CD14-positive monocyte (primary cell): ENCODE measurements at regions not wholly inside any gene's neighbourhood (a gene's known extent, or its start where the extent isn't known, plus 50 kb on each side); places are given as distances from the start of the nearest gene placed in this dataset.

Experiments
- DNase-seq, 3 donors: peaks; one replicate each; pipeline ENCODE4 v3.0.0-alpha.2; 2011 to 2022
- H2AFZ ChIP-seq: 2 replicates; pipeline ENCODE4 v1.6.0; 2012; ENCODE audit warnings: mild to moderate bottlenecking, low read depth, low read length, inconsistent platforms; ENCODE audit not compliant: insufficient read depth, poor library complexity, severe bottlenecking
- H3K27ac ChIP-seq, 2 donors: 1 replicate in 1 of 2; 2 replicates in 1 of 2; pipeline ENCODE4 v1.5.1; 2012 to 2013; ENCODE audit warnings: low read length in 2 of 2, control low read depth in 1 of 2, inconsistent platforms in 1 of 2, low read depth in 1 of 2, mild to moderate bottlenecking in 1 of 2
- H3K27me3 ChIP-seq, 2 donors: one replicate each; pipeline versions ENCODE4 v1.6.0 to v1.6.1; 2011 to 2013; ENCODE audit warnings: low read length in 2 of 2; ENCODE audit not compliant: control insufficient read depth in 2 of 2, insufficient read depth in 2 of 2
- H3K36me3 ChIP-seq, 2 donors: replicated peaks in 1 of 2; 1 replicate in 1 of 2; 2 replicates in 1 of 2; pipeline versions ENCODE4 v1.5.1 to v1.6.1; 2012 to 2013; ENCODE audit warnings: low read length in 2 of 2, control low read depth in 1 of 2, inconsistent platforms in 1 of 2, mild to moderate bottlenecking in 1 of 2; ENCODE audit not compliant: insufficient read depth in 2 of 2, control insufficient read depth in 1 of 2
- H3K4me1 ChIP-seq, 2 donors: 1 replicate in 1 of 2; 2 replicates in 1 of 2; pipeline versions ENCODE4 v1.5.1 to v1.6.1; 2012 to 2013; ENCODE audit warnings: low read length in 2 of 2, control low read depth in 1 of 2, inconsistent platforms in 1 of 2, mild to moderate bottlenecking in 1 of 2, moderate library complexity in 1 of 2; ENCODE audit not compliant: insufficient read depth in 2 of 2, control insufficient read depth in 1 of 2
- H3K4me2 ChIP-seq: replicated peaks from 2 replicates; pipeline ENCODE3; 2012; ENCODE audit warnings: low read length, moderate library complexity, mild to moderate bottlenecking; ENCODE audit not compliant: poor library complexity, severe bottlenecking; ENCODE audit errors: extremely low read depth
- H3K4me3 ChIP-seq, 3 experiments: fragments of 200-600 bp in 1 of 3; sonication (generic) in 1 of 3; replicated peaks in 1 of 3; 1 replicate in 2 of 3; 2 replicates in 1 of 3; pipeline ENCODE4 v1.5.1; 2011 to 2013; ENCODE audit warnings: low read length in 3 of 3, mild to moderate bottlenecking in 3 of 3, control low read depth in 2 of 3, low read depth in 2 of 3, inconsistent platforms in 1 of 3, moderate library complexity in 1 of 3
- H3K79me2 ChIP-seq: 2 replicates; pipeline ENCODE4 v1.6.0; 2012; ENCODE audit warnings: mild to moderate bottlenecking, control low read depth, inconsistent platforms, low read length, moderate library complexity; ENCODE audit not compliant: insufficient read depth
- H3K9ac ChIP-seq: 2 replicates; pipeline ENCODE4 v1.6.0; 2017; ENCODE audit warnings: low read length, mild to moderate bottlenecking; ENCODE audit not compliant: insufficient read depth, poor library complexity, severe bottlenecking
- H3K9me3 ChIP-seq, 2 donors: replicated peaks in 1 of 2; 1 replicate in 1 of 2; 2 replicates in 1 of 2; pipeline versions ENCODE4 v1.5.1 to v1.6.1; 2012 to 2013; ENCODE audit warnings: low read length in 2 of 2, control low read depth in 1 of 2; ENCODE audit not compliant: control insufficient read depth in 1 of 2, insufficient read depth in 1 of 2
- H4K20me1 ChIP-seq: 2 replicates; pipeline ENCODE4 v1.6.0; 2012; ENCODE audit warnings: mild to moderate bottlenecking, low read length, control low read depth, moderate library complexity; ENCODE audit not compliant: insufficient read depth
- H3K27ac Mint-ChIP-seq, 7 donors: one replicate each; pipeline ENCODE4 v1.8.0; 2020; ENCODE audit warnings: mild to moderate bottlenecking in 7 of 7, mixed read lengths in 7 of 7, moderate library complexity in 6 of 7, inconsistent platforms in 2 of 7
- H3K27me3 Mint-ChIP-seq, 3 donors: one replicate each; pipeline ENCODE4 v1.8.0; 2021 to 2022; ENCODE audit warnings: low read depth in 3 of 3, mild to moderate bottlenecking in 3 of 3, mixed read lengths in 3 of 3, moderate library complexity in 3 of 3, inconsistent platforms in 1 of 3
- H3K36me3 Mint-ChIP-seq, 2 donors: one replicate each; pipeline ENCODE4 v1.8.0; 2020; ENCODE audit warnings: mixed read lengths in 2 of 2, inconsistent platforms in 1 of 2, mild to moderate bottlenecking in 1 of 2
- H3K4me1 Mint-ChIP-seq: one replicate; pipeline ENCODE4 v1.8.0; 2020; ENCODE audit warnings: mild to moderate bottlenecking, mixed read lengths
- H3K4me3 Mint-ChIP-seq, 2 donors: one replicate each; pipeline ENCODE4 v1.8.0; 2020; ENCODE audit warnings: mild to moderate bottlenecking in 2 of 2, mixed read lengths in 2 of 2, moderate library complexity in 1 of 2
- H3K9me3 Mint-ChIP-seq, 7 donors: one replicate each; pipeline ENCODE4 v1.8.0; 2020 to 2022; ENCODE audit warnings: mixed read lengths in 7 of 7, mild to moderate bottlenecking in 6 of 7, moderate library complexity in 6 of 7, inconsistent platforms in 2 of 7
- CTCF ChIP-seq: fragments of 200-600 bp; IDR thresholded peaks from one replicate; pipeline ENCODE4 v1.8.0; 2022; ENCODE audit warnings: antibody characterized with exemption, mild to moderate bottlenecking
- WGBS: methylation state at CpG from one replicate; pipeline ENCODE4 v1.1.5; 2013; ENCODE audit warnings: missing lambda C conversion rate; ENCODE audit not compliant: insufficient coverage; 5-methylcytosine and 5-hydroxymethylcytosine counted together
- intact Hi-C, 2 donors: fragments of 100-400 bp; cut with micrococcal nuclease; formaldehyde crosslinking; loops; one replicate each; pipeline versions ENCODE4 v1.15.0 to v1.15.1; 2023

- Histone ChIP-seq H3K27ac (no peak overlapping the region), H3K27me3 (no peaks in the 10 kb centered on the region), H3K4me1 (no peaks in the 10 kb centered on the region), H3K79me2 (no peaks in the 10 kb centered on the region), H3K36me3 (no peaks in the 10 kb centered on the region), H3K4me2 (no peak overlapping the region), H2AFZ (no peak overlapping the region), H3K9ac (no peak overlapping the region), H4K20me1 (no peaks in the 10 kb centered on the region), H3K4me3 (no peak overlapping the region), H3K9me3 (peaks cover 6 to 14% of the 10 kb centered on the region in 2 donors)
- H3K4me3 Mint-ChIP-seq, result no peak overlapping the region
- no peaks in the 10 kb centered on the region for H3K4me1 Mint-ChIP-seq
- peaks cover 2 to 25% (median 12%) of the 10 kb centered on the region in 7 donors for H3K9me3 Mint-ChIP-seq
- no peaks in the 10 kb centered on the region for H3K36me3 Mint-ChIP-seq
- H3K27ac Mint-ChIP-seq, result no peak overlapping the region
- no CpG with 5 or more reads among the region's 4 CpGs for WGBS
- no peaks in the 10 kb centered on the region for H3K27me3 Mint-ChIP-seq
- TF ChIP-seq CTCF, result no peak
- intact Hi-C loops, result no loop called here
- no peak for DNase-seq
Measured at GRCh38 chr4:71866212-71866885, 82.5 kb upstream of the GC start.

DNA sequence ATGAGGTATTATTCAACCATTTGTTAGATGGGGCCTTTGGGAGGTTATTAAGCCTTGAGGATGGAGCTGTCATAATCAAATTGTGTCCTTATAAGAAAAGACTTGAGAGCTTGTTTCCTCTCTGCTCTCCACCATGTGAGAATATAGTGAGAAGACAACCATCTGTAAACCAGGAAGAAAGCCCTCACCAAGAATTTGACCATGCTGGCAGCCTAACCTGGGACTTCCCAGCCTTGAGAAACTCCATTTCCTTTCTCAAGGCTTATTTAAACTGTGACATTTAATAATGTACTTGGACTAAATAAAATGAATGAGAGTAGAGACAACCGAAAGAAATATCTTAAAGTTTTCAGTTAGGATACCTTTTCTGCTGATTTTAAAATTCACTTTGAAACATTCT lies 83.7 kb upstream of the GC start:
- no peak for DNase-seq
- no CpG with 5 or more reads among the region's 1 CpG for WGBS
- Histone ChIP-seq H3K79me2 (no peaks in the 10 kb centered on the region), H3K9me3 (peaks cover 5 to 12% of the 10 kb centered on the region in 2 donors), H4K20me1 (no peaks in the 10 kb centered on the region), H3K27ac (no peak overlapping the region), H3K4me2 (no peak overlapping the region), H3K4me3 (no peak overlapping the region), H2AFZ (no peak overlapping the region), H3K27me3 (no peaks in the 10 kb centered on the region), H3K9ac (no peak overlapping the region), H3K36me3 (no peaks in the 10 kb centered on the region), H3K4me1 (no peaks in the 10 kb centered on the region)
- Mint-ChIP-seq H3K4me1 (no peaks in the 10 kb centered on the region), H3K27me3 (no peaks in the 10 kb centered on the region), H3K9me3 (peaks cover 2 to 25% (median 14%) of the 10 kb centered on the region in 7 donors), H3K4me3 (no peak overlapping the region), H3K36me3 (no peaks in the 10 kb centered on the region), H3K27ac (no peak overlapping the region)
- intact Hi-C loops, result no loop called here
- TF ChIP-seq CTCF, result no peak
